DND-41 (cell line): ENCODE measurements at regions not wholly inside any gene's neighbourhood (a gene's known extent, or its start where the extent isn't known, plus 50 kb on each side); places are given as distances from the start of the nearest gene placed in this dataset.

Source experiments
- EZH2 ChIP-seq: IDR thresholded peaks from 3 replicates; pipeline ENCODE4 v1.6.1; 2012; ENCODE audit warnings: borderline replicate concordance, low read depth, mild to moderate bottlenecking, moderate library complexity, low read length, inconsistent platforms; ENCODE audit not compliant: severe bottlenecking
- TF ChIP-seq, protein P1 (sequence below): IDR thresholded peaks from 2 replicates; pipeline ENCODE4 v1.5.1; 2012; ENCODE audit warnings: borderline replicate concordance, low read length, moderate library complexity, mild to moderate bottlenecking; ENCODE audit not compliant: poor library complexity, severe bottlenecking; ENCODE audit errors: extremely low read depth

DNA sequence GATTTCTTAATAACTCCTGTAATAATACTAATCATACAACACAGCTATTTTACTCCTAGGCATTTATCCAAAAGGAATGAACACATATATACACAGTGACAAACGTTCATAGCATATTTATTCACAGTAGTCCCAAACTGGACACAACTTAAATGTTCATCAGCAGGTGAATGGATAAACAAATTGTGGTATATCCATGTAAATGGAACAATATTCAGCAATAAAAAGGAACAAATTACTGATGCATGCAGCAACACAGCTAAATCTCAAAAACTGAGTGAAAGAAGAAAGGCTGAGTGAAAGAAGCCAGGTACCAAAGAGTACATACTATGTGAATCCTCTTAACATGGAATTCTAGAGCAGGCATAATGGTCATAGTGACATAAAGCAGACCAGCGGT is 242.7 kb upstream of the USP24 start:
- TF ChIP-seq, protein P1, sequence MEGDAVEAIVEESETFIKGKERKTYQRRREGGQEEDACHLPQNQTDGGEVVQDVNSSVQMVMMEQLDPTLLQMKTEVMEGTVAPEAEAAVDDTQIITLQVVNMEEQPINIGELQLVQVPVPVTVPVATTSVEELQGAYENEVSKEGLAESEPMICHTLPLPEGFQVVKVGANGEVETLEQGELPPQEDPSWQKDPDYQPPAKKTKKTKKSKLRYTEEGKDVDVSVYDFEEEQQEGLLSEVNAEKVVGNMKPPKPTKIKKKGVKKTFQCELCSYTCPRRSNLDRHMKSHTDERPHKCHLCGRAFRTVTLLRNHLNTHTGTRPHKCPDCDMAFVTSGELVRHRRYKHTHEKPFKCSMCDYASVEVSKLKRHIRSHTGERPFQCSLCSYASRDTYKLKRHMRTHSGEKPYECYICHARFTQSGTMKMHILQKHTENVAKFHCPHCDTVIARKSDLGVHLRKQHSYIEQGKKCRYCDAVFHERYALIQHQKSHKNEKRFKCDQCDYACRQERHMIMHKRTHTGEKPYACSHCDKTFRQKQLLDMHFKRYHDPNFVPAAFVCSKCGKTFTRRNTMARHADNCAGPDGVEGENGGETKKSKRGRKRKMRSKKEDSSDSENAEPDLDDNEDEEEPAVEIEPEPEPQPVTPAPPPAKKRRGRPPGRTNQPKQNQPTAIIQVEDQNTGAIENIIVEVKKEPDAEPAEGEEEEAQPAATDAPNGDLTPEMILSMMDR: no peak
- no peak for TF ChIP-seq EZH2
